KOPT-K1 (cell line): ENCODE measurements at regions not wholly inside any gene's neighbourhood (a gene's known extent, or its start where the extent isn't known, plus 50 kb on each side); places are given as distances from the start of the nearest gene placed in this dataset.

Experiments
- H3K27ac ChIP-seq: fragments of 200-600 bp; sonication (generic); 2 replicates; pipeline ENCODE4 v1.5.1; 2016; ENCODE audit warnings: antibody characterized with exemption, mild to moderate bottlenecking, low read depth, low read length; ENCODE audit not compliant: poor library complexity, severe bottlenecking
- H3K36me3 ChIP-seq: fragments of 200-600 bp; sonication (generic); 2 replicates; pipeline ENCODE4 v1.5.1; 2017; ENCODE audit warnings: antibody characterized with exemption, mild to moderate bottlenecking, low read length, moderate library complexity; ENCODE audit not compliant: insufficient read depth
- H3K9me3 ChIP-seq: fragments of 200-600 bp; sonication (generic); 2 replicates; pipeline ENCODE4 v1.5.1; 2017; ENCODE audit warnings: antibody characterized with exemption, low read length, mild to moderate bottlenecking; ENCODE audit not compliant: insufficient read depth, poor library complexity, severe bottlenecking

GRCh38 chr5:38207343-38207742 is 51.0 kb upstream of the EGFLAM start:
- Histone ChIP-seq H3K36me3 (no peaks in the 10 kb centered on the region), H3K27ac (no peak overlapping the region), H3K9me3 (no peaks in the 10 kb centered on the region)

GRCh38 chr5:38202741-38203140 is 55.6 kb upstream of the EGFLAM start:
- Histone ChIP-seq H3K27ac (no peak overlapping the region), H3K9me3 (no peaks in the 10 kb centered on the region), H3K36me3 (no peaks in the 10 kb centered on the region)

- no peaks in the 10 kb centered on the region for H3K9me3 ChIP-seq
- H3K36me3 ChIP-seq = no peaks in the 10 kb centered on the region
- H3K27ac ChIP-seq = no peak overlapping the region
These were observed 57.3 kb upstream of the EGFLAM start for GRCh38 chr5:38200872-38201557.

GRCh38 chr5:38197118-38197517 is 61.2 kb upstream of the EGFLAM start:
- Histone ChIP-seq H3K27ac (no peak overlapping the region), H3K9me3 (no peaks in the 10 kb centered on the region), H3K36me3 (no peaks in the 10 kb centered on the region)

DNA sequence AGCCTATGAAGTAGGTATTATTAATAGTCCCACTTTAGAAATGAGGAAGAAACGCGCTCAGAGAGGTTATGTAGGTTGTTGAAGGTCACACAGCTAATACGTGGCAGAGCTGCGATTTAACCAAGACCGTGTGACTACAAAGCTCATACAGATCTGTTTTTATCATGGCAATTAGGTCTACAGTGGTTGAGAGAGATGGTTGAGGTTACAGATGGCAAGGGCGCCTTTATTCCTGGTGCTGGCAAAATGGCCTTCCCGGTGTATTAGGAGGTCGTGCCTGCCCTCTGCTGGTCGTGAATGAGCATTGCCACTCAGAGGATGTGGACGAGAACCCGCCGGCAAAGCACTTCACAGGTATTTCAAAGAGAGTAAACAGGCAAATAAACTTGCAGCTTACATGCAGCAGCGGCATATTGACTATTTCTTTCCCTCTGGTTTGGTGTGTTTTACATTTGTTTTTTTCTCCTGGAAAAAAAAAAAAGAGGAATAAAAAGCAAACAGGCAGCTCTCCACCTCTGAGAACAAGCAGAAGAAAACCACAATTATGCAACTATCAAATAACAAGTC is 65.3 kb upstream of the EGFLAM start:
- Histone ChIP-seq H3K27ac (no peak overlapping the region), H3K36me3 (no peaks in the 10 kb centered on the region), H3K9me3 (no peaks in the 10 kb centered on the region)

DNA sequence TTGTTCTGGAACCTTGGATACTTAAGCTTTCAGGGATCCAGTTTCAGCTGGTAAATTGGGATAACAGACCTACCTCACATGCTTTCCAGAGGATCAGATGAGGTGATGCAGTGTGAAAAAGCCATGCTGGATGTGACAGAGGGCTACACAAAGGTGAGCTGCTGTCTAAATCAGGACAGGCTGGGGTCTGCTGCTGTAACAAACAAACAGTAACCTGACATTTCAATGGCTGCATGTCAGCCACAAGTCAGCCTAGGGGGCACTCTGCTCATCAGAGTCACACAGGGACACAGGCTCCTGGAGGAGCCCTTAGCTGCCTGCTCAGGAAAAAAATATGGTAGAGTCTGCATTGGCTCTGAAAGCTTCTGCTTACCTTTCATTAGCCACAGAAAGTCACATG is 66.7 kb upstream of the EGFLAM start:
- no peaks in the 10 kb centered on the region for H3K36me3 ChIP-seq
- no peaks in the 10 kb centered on the region for H3K9me3 ChIP-seq
- H3K27ac ChIP-seq = no peak overlapping the region

DNA sequence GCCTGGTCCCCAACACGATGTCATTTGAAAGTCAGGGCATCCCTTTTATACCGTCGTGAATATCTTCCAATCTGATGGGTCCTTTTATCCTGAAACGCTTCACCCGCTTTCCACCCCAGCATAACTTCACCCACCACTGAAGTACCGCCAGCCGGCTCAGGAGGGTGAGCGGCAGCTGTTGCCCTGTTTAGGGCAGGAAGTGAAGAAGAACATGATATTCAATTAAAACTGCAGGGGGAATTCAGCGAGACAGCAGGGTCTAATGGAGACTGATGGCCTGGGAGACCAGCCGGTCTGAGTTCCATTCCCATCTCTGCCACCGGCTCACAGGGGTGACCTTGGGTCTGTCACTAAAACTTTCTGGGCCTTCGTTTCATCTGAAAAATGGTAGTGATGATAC is 68.2 kb upstream of the EGFLAM start:
- Histone ChIP-seq H3K9me3 (no peaks in the 10 kb centered on the region), H3K27ac (no peak overlapping the region), H3K36me3 (no peaks in the 10 kb centered on the region)

DNA sequence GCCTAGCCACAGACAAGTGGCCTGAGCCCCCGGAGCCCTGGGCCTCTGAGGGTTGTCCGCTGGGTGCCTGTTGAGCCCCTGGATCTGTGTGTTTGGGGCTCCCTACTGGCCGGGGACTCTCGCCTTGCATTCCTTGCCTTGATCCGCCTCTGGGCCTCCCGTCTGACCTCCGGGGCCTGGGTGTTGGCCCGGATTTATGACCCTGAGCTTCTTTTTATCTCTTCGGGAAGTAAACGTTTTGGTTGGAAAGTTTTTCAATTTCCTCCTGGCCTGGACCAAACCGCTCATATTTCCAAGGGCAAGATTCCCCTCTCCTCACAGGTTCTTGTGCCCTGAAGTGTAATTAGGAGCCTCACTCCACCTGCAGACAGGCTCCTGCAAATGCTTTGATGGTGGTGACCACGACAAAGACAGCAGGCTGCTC is 69.3 kb upstream of the EGFLAM start:
- H3K27ac ChIP-seq = no peak overlapping the region
- H3K9me3 ChIP-seq = no peaks in the 10 kb centered on the region
- H3K36me3 ChIP-seq = no peaks in the 10 kb centered on the region

DNA sequence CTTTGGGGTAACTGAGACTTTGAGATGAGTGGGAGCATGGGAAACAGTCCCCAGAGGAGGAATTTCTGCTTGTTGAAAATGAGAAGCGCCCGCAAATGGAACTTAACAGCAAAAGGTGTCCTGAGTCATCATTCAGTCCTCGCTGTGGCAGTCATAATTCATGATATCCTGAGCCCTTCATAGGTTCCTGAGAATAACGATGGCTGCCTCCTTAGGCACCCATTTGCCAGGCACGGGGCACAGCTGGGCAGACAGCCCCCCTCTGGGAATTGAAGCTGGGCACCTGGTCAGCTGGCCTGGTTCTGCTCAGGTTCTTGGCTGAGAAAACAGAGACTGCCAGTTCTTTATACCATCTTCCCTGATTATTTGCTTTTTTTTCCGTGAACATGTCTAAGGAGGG is 69.8 kb upstream of the EGFLAM start:
- no peaks in the 10 kb centered on the region for H3K36me3 ChIP-seq
- no peaks in the 10 kb centered on the region for H3K9me3 ChIP-seq
- no peak overlapping the region for H3K27ac ChIP-seq

GRCh38 chr5:38187532-38187931 is 70.8 kb upstream of the EGFLAM start:
- Histone ChIP-seq H3K36me3 (no peaks in the 10 kb centered on the region), H3K27ac (no peak overlapping the region), H3K9me3 (no peaks in the 10 kb centered on the region)

DNA sequence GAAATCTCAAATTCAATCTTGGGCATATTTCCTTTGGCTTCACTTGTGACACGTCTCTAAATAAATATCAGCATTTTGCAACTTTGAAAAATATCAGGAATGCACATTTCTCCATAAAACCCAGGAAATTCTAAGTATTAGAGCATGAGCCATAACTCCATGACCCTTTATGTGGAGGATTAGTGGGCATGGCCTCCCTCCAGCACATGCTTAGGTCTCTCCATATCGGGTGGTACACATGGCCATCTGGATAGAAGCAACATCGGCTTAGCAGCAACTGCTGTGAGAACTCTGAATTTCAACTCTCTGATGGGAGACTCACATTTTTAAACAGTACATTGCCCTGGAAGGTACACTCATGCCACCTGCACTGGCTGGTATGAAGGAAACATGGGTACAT is 73.7 kb upstream of the EGFLAM start:
- no peaks in the 10 kb centered on the region for H3K9me3 ChIP-seq
- no peak overlapping the region for H3K27ac ChIP-seq
- no peaks in the 10 kb centered on the region for H3K36me3 ChIP-seq

DNA sequence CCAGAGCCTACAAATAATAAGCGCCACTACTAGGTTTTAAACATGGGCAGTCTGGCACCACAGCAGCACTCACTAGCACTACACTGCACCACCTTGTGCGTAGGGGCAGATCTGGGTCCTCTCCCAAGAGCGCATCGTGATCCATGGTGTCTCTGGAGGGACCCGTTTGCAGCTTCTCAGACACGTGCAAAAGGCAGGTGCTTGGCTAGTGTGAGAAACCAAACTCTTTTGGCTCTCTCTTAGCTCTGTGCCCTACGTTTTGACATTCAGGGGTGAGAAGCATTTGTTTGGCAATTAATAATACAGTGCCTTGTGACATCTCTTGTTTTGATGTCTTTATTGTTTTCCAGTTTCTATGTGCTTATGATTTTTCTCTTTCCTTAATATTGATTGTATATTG is 75.4 kb upstream of the EGFLAM start:
- no peaks in the 10 kb centered on the region for H3K36me3 ChIP-seq
- H3K9me3 ChIP-seq = no peaks in the 10 kb centered on the region
- H3K27ac ChIP-seq = no peak overlapping the region

DNA sequence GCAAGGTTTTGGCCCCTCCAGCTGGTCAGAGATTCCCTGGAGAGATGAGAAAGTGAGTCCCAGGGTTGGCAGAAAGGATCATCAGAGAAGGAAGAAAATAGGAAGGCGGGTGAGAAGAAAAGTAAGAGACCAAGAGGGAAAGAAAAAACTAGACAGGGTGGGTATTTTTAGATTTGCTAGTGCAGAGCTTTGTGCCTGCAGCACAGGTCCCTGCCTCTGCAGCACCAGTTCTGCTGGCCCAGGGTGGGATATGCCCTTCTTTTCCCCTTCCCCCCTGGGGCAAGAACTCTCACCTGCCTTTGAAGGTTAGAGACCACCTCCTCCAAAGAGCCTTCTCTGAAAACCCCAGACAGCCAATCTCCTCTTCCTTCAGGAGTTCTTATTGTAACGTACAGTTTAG is 90.3 kb upstream of the EGFLAM start:
- H3K36me3 ChIP-seq = no peaks in the 10 kb centered on the region
- no peak overlapping the region for H3K27ac ChIP-seq
- H3K9me3 ChIP-seq = no peaks in the 10 kb centered on the region

- Histone ChIP-seq H3K36me3 (no peaks in the 10 kb centered on the region), H3K27ac (no peak overlapping the region), H3K9me3 (no peaks in the 10 kb centered on the region)
These were observed 90.8 kb upstream of the EGFLAM start for GRCh38 chr5:38167562-38167996.

DNA sequence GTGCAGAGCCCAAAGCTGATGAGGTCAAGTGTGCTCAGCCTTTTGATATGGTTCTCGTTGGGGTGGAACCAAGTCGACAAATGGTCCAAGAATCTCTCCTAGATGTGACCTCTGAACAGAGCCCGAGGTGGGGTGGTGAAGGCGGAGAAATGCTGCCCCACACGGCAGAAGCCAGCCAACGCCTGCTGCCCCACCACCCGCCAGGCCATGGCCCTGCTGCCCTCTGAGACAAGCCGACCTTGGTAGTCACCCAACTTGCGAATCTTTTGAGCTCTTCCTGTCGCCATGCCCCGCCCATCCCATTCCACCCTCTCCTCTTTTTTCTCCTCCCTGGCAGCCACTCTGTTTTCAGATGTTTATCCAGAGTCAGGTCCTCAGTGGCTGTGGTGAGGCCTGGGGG is 91.5 kb upstream of the EGFLAM start:
- no peak overlapping the region for H3K27ac ChIP-seq
- no peaks in the 10 kb centered on the region for H3K9me3 ChIP-seq
- no peaks in the 10 kb centered on the region for H3K36me3 ChIP-seq

GRCh38 chr5:38165435-38165834 is 92.9 kb upstream of the EGFLAM start:
- H3K27ac ChIP-seq = no peak overlapping the region
- no peaks in the 10 kb centered on the region for H3K36me3 ChIP-seq
- H3K9me3 ChIP-seq = no peaks in the 10 kb centered on the region
